Astrocyte of the cerebellum (primary cell): ENCODE measurements at regions not wholly inside any gene's neighbourhood (a gene's known extent, or its start where the extent isn't known, plus 50 kb on each side); places are given as distances from the start of the nearest gene placed in this dataset.

Experiments used
- DNase-seq: peaks from one replicate; pipeline ENCODE4 v3.0.0-alpha.2; 2011; ENCODE audit warnings: low read depth
- H3K4me3 ChIP-seq: 2 replicates; pipeline ENCODE4 v1.5.1; 2011; ENCODE audit warnings: mild to moderate bottlenecking, low read depth, low read length, moderate library complexity
- CTCF ChIP-seq: IDR thresholded peaks from 2 replicates; pipeline ENCODE4 v1.5.1; 2012; ENCODE audit warnings: low read length, low read depth, moderate library complexity, mild to moderate bottlenecking; ENCODE audit errors: missing control alignments
- in situ Hi-C: cut with HindIII; loops from 2 replicates; pipeline ENCODE4 v1.10.0; 2017; ENCODE audit warnings: low sequenced_read_pairs

- no peak for DNase-seq
- no peak overlapping the region for H3K4me3 ChIP-seq
- in situ Hi-C loops, result no loop called here
- no peak for TF ChIP-seq CTCF
These were observed 565.5 kb downstream of the EPM2A start for GRCh38 chr6:145169726-145170224.

- no peak for DNase-seq
- in situ Hi-C loops, result no loop called here
- no peak overlapping the region for H3K4me3 ChIP-seq
- no peak for TF ChIP-seq CTCF
These were observed 559.9 kb downstream of the EPM2A start for GRCh38 chr6:145175470-145175869.

GRCh38 chr6:145178391-145178790, 556.9 kb downstream of the EPM2A start:
- no peak for TF ChIP-seq CTCF
- H3K4me3 ChIP-seq, result no peak overlapping the region
- in situ Hi-C loops, result no loop called here
- no peak for DNase-seq

GRCh38 chr6:145187491-145188206, 547.7 kb downstream of the EPM2A start:
- H3K4me3 ChIP-seq, result no peak overlapping the region
- no peak for TF ChIP-seq CTCF
- in situ Hi-C loops, result no loop called here
- no peak for DNase-seq

GRCh38 chr6:145189836-145190235, 545.5 kb downstream of the EPM2A start:
- no peak for TF ChIP-seq CTCF

GRCh38 chr6:145194389-145194788, 540.9 kb downstream of the EPM2A start:
- in situ Hi-C loops, result no loop called here
- no peak overlapping the region for H3K4me3 ChIP-seq
- no peak for TF ChIP-seq CTCF
- no peak for DNase-seq

More at GRCh38 chr6:145189836-145190235, 545.5 kb downstream of the EPM2A start:
- in situ Hi-C loops, result no loop called here
- no peak overlapping the region for H3K4me3 ChIP-seq
- DNase-seq, result no peak
